HepG2 (cell line): ENCODE measurements at regions not wholly inside any gene's neighbourhood (a gene's known extent, or its start where the extent isn't known, plus 50 kb on each side); places are given as distances from the start of the nearest gene placed in this dataset.

ENCODE experiments used
- ATAC-seq: fragments of 200-7000 bp; cut with Tn5 transposase; 3 replicates; pipeline ENCODE4 v1.9.1; 2020; ENCODE audit warnings: mild to moderate bottlenecking, moderate library complexity
- BruUV-seq: library from RNA; stranded (reverse); fragments of 400-500 nt; replicated peaks from 2 replicates; lab custom pipeline; 2021; lab: Mats Ljungman, UMichigan
- CTCF ChIA-PET: fragments of 300-600 bp; formaldehyde crosslinking; extraction: SDS; loops from one replicate; lab custom pipeline; 2021; ENCODE audit warnings: low total read pairs, inconsistent platforms, low intra/inter-chr PET ratio; lab: Yijun Ruan, JAX
- POLR2A ChIA-PET: fragments of 350-600 bp; sonication (Branson Sonifier 250); formaldehyde crosslinking; loops from one replicate; lab custom pipeline; 2020; ENCODE audit warnings: antibody characterized with exemption, inconsistent platforms; lab: Yijun Ruan, JAX
- DNase-seq: peaks from one replicate; pipeline ENCODE4 v3.0.0-alpha.2; 2015; ENCODE audit warnings: low spot score
- FAIRE-seq: peaks from 3 replicates; lab custom pipeline; 2011; peaks lifted over from hg19 to GRCh38; lab: Jason Lieb, UNC
- H2AFZ ChIP-seq: one replicate; pipeline ENCODE4 v1.6.1; 2011; ENCODE audit warnings: low read length, inconsistent platforms
- H3K27ac ChIP-seq: fragments of 300-600 bp; 3 replicates; pipeline ENCODE4 v1.8.0; 2011; ENCODE audit warnings: mixed run types, mild to moderate bottlenecking, mixed read lengths, low read length, inconsistent platforms; ENCODE audit not compliant: insufficient read depth; ENCODE audit errors: extremely low read length
- H3K27me3 ChIP-seq, 2 experiments: fragments of 200-600 bp in 1 of 2; 2 replicates in 1 of 2; 3 replicates in 1 of 2; pipeline versions ENCODE4 v1.6.0 to v1.8.0; 2011; ENCODE audit warnings: low read length in 2 of 2, mild to moderate bottlenecking in 2 of 2, moderate library complexity in 2 of 2, inconsistent platforms in 1 of 2; ENCODE audit not compliant: insufficient read depth in 2 of 2, control insufficient read depth in 1 of 2
- H3K36me3 ChIP-seq, 2 experiments: fragments of 200-600 bp in 1 of 2; replicated peaks in 1 of 2; 2 replicates in 1 of 2; 3 replicates in 1 of 2; pipeline versions ENCODE4 v1.5.1 to v1.8.0; 2011; ENCODE audit warnings: low read length in 2 of 2, inconsistent platforms in 1 of 2; ENCODE audit not compliant: insufficient read depth in 2 of 2, control insufficient read depth in 1 of 2
- H3K4me1 ChIP-seq: 2 replicates; pipeline ENCODE4 v1.5.1; 2012; ENCODE audit warnings: low read length, inconsistent platforms; ENCODE audit not compliant: insufficient read depth
- H3K4me2 ChIP-seq: 2 replicates; pipeline ENCODE4 v1.6.0; 2011; ENCODE audit warnings: low read depth, low read length, inconsistent platforms
- H3K4me3 ChIP-seq, 3 experiments: fragments of 200-600 bp in 1 of 3; sonication (generic), shearing (Covaris generic) in 1 of 3; replicated peaks in 1 of 3; 2 replicates each; pipeline ENCODE4 v1.5.1; 2011 to 2016; ENCODE audit warnings: low read length in 3 of 3, inconsistent platforms in 2 of 3, low read depth in 2 of 3, mild to moderate bottlenecking in 2 of 3, control low read depth in 1 of 3, mixed read lengths in 1 of 3; ENCODE audit not compliant: insufficient read depth in 1 of 3
- H3K79me2 ChIP-seq: one replicate; pipeline ENCODE4 v1.6.1; 2011; ENCODE audit warnings: low read length, inconsistent platforms; ENCODE audit not compliant: insufficient read depth
- H3K9ac ChIP-seq: 2 replicates; pipeline ENCODE4 v1.6.0; 2011; ENCODE audit warnings: mild to moderate bottlenecking, low read depth, low read length, inconsistent platforms; ENCODE audit not compliant: insufficient read depth
- H3K9me3 ChIP-seq: 2 replicates; pipeline ENCODE4 v1.5.1; 2012; ENCODE audit warnings: mild to moderate bottlenecking, low read length
- H4K20me1 ChIP-seq: 2 replicates; pipeline ENCODE4 v1.6.0; 2011; ENCODE audit warnings: inconsistent platforms, mild to moderate bottlenecking, low read length, moderate library complexity; ENCODE audit not compliant: insufficient read depth
- ARID5B ChIP-seq: IDR thresholded peaks from 2 replicates; pipeline ENCODE4 v1.4.0; 2020; ENCODE audit warnings: mild to moderate bottlenecking, missing genetic modification reagents
- DMAP1 ChIP-seq: IDR thresholded peaks from 2 replicates; pipeline ENCODE4 v1.6.1; 2016
- FOSL1 ChIP-seq: sonication (generic); formaldehyde crosslinking; IDR thresholded peaks from 2 replicates; pipeline ENCODE4 v1.9.0; 2021; ENCODE audit warnings: missing genetic modification reagents, borderline replicate concordance
- FOXC1 ChIP-seq: sonication (generic); formaldehyde crosslinking; IDR thresholded peaks from 2 replicates; pipeline ENCODE4 v1.8.0; 2022; ENCODE audit warnings: mild to moderate bottlenecking, missing genetic modification reagents, borderline replicate concordance
- HDAC1 ChIP-seq: sonication (generic); formaldehyde crosslinking; IDR thresholded peaks from 2 replicates; pipeline ENCODE4 v1.5.1; 2020; ENCODE audit warnings: mild to moderate bottlenecking, missing genetic modification reagents
- KDM3A ChIP-seq: IDR thresholded peaks from 2 replicates; pipeline ENCODE4 v1.6.1; 2018; ENCODE audit warnings: low read depth, missing compliant biosample characterization
- NBN ChIP-seq: fragments of 450-650 bp; conservative IDR thresholded peaks from 2 replicates; pipeline ENCODE4 v1.6.1; 2017
- POLR2G ChIP-seq: fragments of 200-400 bp; formaldehyde crosslinking; IDR thresholded peaks from 2 replicates; pipeline ENCODE4 v1.6.1; 2018; ENCODE audit warnings: mild to moderate bottlenecking, low read depth, low read length, moderate library complexity
- TEAD3 ChIP-seq: optimal IDR thresholded peaks from 2 replicates; pipeline ENCODE3; 2016; ENCODE audit warnings: borderline replicate concordance
- ZNF3 ChIP-seq: IDR thresholded peaks from 2 replicates; pipeline ENCODE4 v1.7.0; 2017; ENCODE audit warnings: inconsistent platforms
- ZNF576 ChIP-seq: sonication (generic); formaldehyde crosslinking; IDR thresholded peaks from 2 replicates; pipeline ENCODE4 v1.4.0; 2020; ENCODE audit warnings: mild to moderate bottlenecking, missing genetic modification reagents
- ZNF609 ChIP-seq: sonication (generic); formaldehyde crosslinking; IDR thresholded peaks from 2 replicates; pipeline ENCODE4 v1.4.0; 2020; ENCODE audit warnings: mild to moderate bottlenecking, missing genetic modification reagents, borderline replicate concordance
- ZNF7 ChIP-seq: IDR thresholded peaks from 2 replicates; pipeline ENCODE4 v1.6.1; 2016; ENCODE audit warnings: missing biosample characterization, missing genetic modification reagents
- ZNF720 ChIP-seq: sonication (generic); formaldehyde crosslinking; IDR thresholded peaks from 2 replicates; pipeline ENCODE4 v1.4.0; 2020; ENCODE audit warnings: missing genetic modification reagents
- ZNF749 ChIP-seq: sonication (generic); formaldehyde crosslinking; IDR thresholded peaks from 2 replicates; pipeline ENCODE4 v1.8.0; 2022; ENCODE audit warnings: mild to moderate bottlenecking, missing genetic modification reagents, moderate library complexity, borderline replicate concordance
- ZNF75D ChIP-seq: sonication (generic); formaldehyde crosslinking; IDR thresholded peaks from 2 replicates; pipeline ENCODE4 v1.8.1; 2023; ENCODE audit warnings: missing genetic modification reagents, mild to moderate bottlenecking, borderline replicate concordance
- in situ Hi-C: cut with HindIII; loops from 2 replicates; pipeline ENCODE4 v1.10.0; 2017; ENCODE audit warnings: low pct_unique_long_range_greater_than_20kb; ENCODE audit not compliant: extremely low pct_ligation_motif_present
- intact Hi-C: fragments of 100-400 bp; cut with micrococcal nuclease; formaldehyde crosslinking; loops from one replicate; pipeline ENCODE4 v1.10.0; 2022; ENCODE audit not compliant: unreplicated experiment

- CTCF ChIA-PET: no interaction called here
- BruUV-seq: no TSS peak
- no peak overlapping the region for H3K4me3 ChIP-seq
- H3K4me1 ChIP-seq: peaks cover 41% of the 10 kb centered on the region
- no peak overlapping the region; the same call in 1 of the 2 replicates for H3K4me2 ChIP-seq
- no peaks in the 10 kb centered on the region for H3K36me3 ChIP-seq
- intact Hi-C loops (no loop called here), in situ Hi-C loops (no loop called here)
- ATAC-seq (peak; percentile 89), FAIRE-seq (peak; percentile 65), DNase-seq (peak; percentile 80)
- no peaks in the 10 kb centered on the region for H4K20me1 ChIP-seq
- H3K79me2 ChIP-seq: no peaks in the 10 kb centered on the region
- no peaks in the 10 kb centered on the region for H3K9me3 ChIP-seq
- no peak overlapping the region for H3K27ac ChIP-seq
- H2AFZ ChIP-seq: no peak overlapping the region
- H3K27me3 ChIP-seq: no peaks in the 10 kb centered on the region
- POLR2A ChIA-PET: no interaction called here
- H3K9ac ChIP-seq: no peak overlapping the region
- TF ChIP-seq ZNF576 (no peak), FOXC1 (CRISPR knock-in tag) (no peak), ZNF749 (CRISPR knock-in tag) (no peak), ZNF75D (CRISPR knock-in tag) (no peak), DMAP1 (CRISPR knock-in tag) (no peak), ZNF720 (CRISPR knock-in tag) (no peak), ZNF3 (no peak), ARID5B (CRISPR knock-in tag) (peak; percentile 42; the same call in 1 of the 2 replicates), ZNF7 (CRISPR knock-in tag) (peak; percentile 92), POLR2G (no peak), KDM3A (CRISPR knock-in tag) (no peak), FOSL1 (peak; percentile 73; the same call in 1 of the 2 replicates), NBN (no peak), TEAD3 (CRISPR knock-in tag) (peak; percentile 51), HDAC1 (CRISPR knock-in tag) (no peak), ZNF609 (CRISPR knock-in tag) (no peak)
These were observed 153.4 kb downstream of the CCDC34 start for GRCh38 chr11:27209562-27210005.
